ENCODE measurements at regions not wholly inside any gene's neighbourhood (a gene's known extent, or its start where the extent isn't known, plus 50 kb on each side); places are given as distances from the start of the nearest gene placed in this dataset.

DNA sequence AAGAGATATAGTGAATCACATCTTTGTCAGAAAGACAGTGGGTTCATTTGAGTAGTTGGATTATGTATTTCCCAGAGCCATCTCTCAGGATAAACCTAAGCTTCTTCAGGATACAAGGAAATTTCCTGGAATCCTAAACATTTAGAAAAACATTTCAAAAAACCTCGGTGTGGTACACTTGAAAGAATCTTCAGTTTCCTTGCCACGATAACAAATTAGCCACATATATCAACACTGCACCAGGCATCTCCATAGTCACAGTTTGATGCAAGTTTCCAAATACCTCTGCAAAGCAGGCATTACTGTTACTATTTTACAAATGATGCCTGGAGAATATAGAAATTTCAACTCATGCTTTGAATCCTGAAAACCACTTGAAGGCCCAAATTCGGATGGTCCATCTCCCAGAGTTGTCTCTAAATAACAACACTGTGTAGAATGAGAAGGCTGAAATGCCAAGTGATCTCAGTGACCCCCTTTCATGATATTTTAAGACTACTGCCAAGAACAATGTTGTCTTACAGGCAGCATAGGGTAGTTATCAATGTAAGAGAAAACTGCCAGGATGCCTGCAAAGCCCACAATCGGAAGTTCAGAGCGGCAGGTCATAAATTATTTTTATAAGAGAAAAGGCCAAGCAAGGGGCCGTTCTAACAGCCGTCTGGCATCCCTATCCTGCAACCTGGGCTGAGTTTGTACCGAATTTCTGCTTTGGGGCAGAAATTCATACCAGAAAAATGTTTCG is 307.9 kb downstream of the TXNL1 start:
- H3K27me3 ChIP-seq (ENCODE audit: control insufficient read depth in 2 of 2, insufficient read depth in 2 of 2, low read length in 2 of 2): no peaks in the 10 kb centered on the region
- H3K4me1 Mint-ChIP-seq: no peaks in the 10 kb centered on the region
- H3K36me3 ChIP-seq (replicated peaks in 1 of 2; ENCODE audit: control insufficient read depth in 1 of 2, insufficient read depth in 2 of 2, low read length in 2 of 2): no peaks in the 10 kb centered on the region
- H3K27ac ChIP-seq (ENCODE audit: low read depth in 1 of 2, low read length in 2 of 2): no peak overlapping the region
- no peak overlapping the region for H3K9ac ChIP-seq (ENCODE audit: insufficient read depth, low read length, poor library complexity, severe bottlenecking)
- H3K4me3 ChIP-seq (replicated peaks in 1 of 3; ENCODE audit: low read depth in 2 of 3, low read length in 3 of 3): no peak overlapping the region
- no peak overlapping the region for H3K27ac Mint-ChIP-seq
- TF ChIP-seq, protein P1, sequence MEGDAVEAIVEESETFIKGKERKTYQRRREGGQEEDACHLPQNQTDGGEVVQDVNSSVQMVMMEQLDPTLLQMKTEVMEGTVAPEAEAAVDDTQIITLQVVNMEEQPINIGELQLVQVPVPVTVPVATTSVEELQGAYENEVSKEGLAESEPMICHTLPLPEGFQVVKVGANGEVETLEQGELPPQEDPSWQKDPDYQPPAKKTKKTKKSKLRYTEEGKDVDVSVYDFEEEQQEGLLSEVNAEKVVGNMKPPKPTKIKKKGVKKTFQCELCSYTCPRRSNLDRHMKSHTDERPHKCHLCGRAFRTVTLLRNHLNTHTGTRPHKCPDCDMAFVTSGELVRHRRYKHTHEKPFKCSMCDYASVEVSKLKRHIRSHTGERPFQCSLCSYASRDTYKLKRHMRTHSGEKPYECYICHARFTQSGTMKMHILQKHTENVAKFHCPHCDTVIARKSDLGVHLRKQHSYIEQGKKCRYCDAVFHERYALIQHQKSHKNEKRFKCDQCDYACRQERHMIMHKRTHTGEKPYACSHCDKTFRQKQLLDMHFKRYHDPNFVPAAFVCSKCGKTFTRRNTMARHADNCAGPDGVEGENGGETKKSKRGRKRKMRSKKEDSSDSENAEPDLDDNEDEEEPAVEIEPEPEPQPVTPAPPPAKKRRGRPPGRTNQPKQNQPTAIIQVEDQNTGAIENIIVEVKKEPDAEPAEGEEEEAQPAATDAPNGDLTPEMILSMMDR (IDR thresholded peaks at IDR 0.05): no peak
- H3K79me2 ChIP-seq (ENCODE audit: insufficient read depth, low read length): no peaks in the 10 kb centered on the region
- peaks cover 0 to 5% (median 0%) of the 10 kb centered on the region in 3 donors for H3K27me3 Mint-ChIP-seq (ENCODE audit: low read depth in 3 of 3)
- H2AFZ ChIP-seq (ENCODE audit: insufficient read depth, low read depth, low read length, poor library complexity, severe bottlenecking): peak overlapping the region; percentile 8
- no peaks in the 10 kb centered on the region for H3K4me1 ChIP-seq (ENCODE audit: control insufficient read depth in 1 of 2, insufficient read depth in 2 of 2, low read length in 2 of 2)
- no peaks in the 10 kb centered on the region for H3K9me3 ChIP-seq (replicated peaks in 1 of 2; ENCODE audit: control insufficient read depth in 1 of 2, insufficient read depth in 1 of 2, low read length in 2 of 2)
- intact Hi-C loops (cut with micrococcal nuclease): no loop called here
- peaks cover 0 to 7% (median 0%) of the 10 kb centered on the region in 7 donors for H3K9me3 Mint-ChIP-seq
- DNase-seq: no peak
- no peaks in the 10 kb centered on the region for H3K36me3 Mint-ChIP-seq
- H3K4me3 Mint-ChIP-seq: no peak overlapping the region
- no peaks in the 10 kb centered on the region for H4K20me1 ChIP-seq (ENCODE audit: insufficient read depth, low read length)
- no peak overlapping the region for H3K4me2 ChIP-seq (replicated peaks; ENCODE audit: extremely low read depth, low read length, poor library complexity, severe bottlenecking)
- 19% methylated on average over 4 of the region's 9 CpGs for WGBS (ENCODE audit: insufficient coverage)

DNA sequence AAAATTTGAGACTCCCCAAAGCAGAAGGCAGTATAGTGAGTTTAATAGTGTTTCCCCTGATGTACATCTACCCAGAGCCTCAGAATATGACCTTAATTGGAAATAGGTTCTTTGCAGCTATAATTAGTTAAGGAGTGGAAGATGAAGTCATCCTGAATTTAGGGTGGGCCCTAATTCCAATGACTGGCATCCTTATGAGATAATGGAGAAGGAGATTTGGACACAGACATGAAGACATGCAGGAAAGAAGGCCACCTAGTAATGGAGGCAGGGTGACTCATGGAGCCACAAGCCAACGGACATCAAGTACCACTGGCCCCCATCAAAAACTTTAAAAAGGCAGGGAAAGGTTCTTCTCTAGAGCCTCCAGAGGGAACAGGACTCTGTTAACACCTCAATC is 308.9 kb downstream of the TXNL1 start:
- peaks cover 0 to 7% (median 0%) of the 10 kb centered on the region in 7 donors for H3K9me3 Mint-ChIP-seq
- Histone ChIP-seq H3K36me3 (replicated peaks in 1 of 2; ENCODE audit: control insufficient read depth in 1 of 2, insufficient read depth in 2 of 2, low read length in 2 of 2) (no peaks in the 10 kb centered on the region), H3K9ac (ENCODE audit: insufficient read depth, low read length, poor library complexity, severe bottlenecking) (no peak overlapping the region), H3K4me3 (replicated peaks in 1 of 3; ENCODE audit: low read depth in 2 of 3, low read length in 3 of 3) (no peak overlapping the region), H3K4me1 (ENCODE audit: control insufficient read depth in 1 of 2, insufficient read depth in 2 of 2, low read length in 2 of 2) (no peaks in the 10 kb centered on the region), H3K79me2 (ENCODE audit: insufficient read depth, low read length) (no peaks in the 10 kb centered on the region), H2AFZ (ENCODE audit: insufficient read depth, low read depth, low read length, poor library complexity, severe bottlenecking) (no peak overlapping the region), H3K9me3 (replicated peaks in 1 of 2; ENCODE audit: control insufficient read depth in 1 of 2, insufficient read depth in 1 of 2, low read length in 2 of 2) (no peaks in the 10 kb centered on the region), H3K27me3 (ENCODE audit: control insufficient read depth in 2 of 2, insufficient read depth in 2 of 2, low read length in 2 of 2) (no peaks in the 10 kb centered on the region), H3K4me2 (replicated peaks; ENCODE audit: extremely low read depth, low read length, poor library complexity, severe bottlenecking) (no peak overlapping the region), H3K27ac (ENCODE audit: low read depth in 1 of 2, low read length in 2 of 2) (no peak overlapping the region), H4K20me1 (ENCODE audit: insufficient read depth, low read length) (no peaks in the 10 kb centered on the region)
- H3K27me3 Mint-ChIP-seq (ENCODE audit: low read depth in 3 of 3): peaks cover 0 to 7% (median 0%) of the 10 kb centered on the region in 3 donors
- H3K36me3 Mint-ChIP-seq: no peaks in the 10 kb centered on the region
- TF ChIP-seq, protein P1 (IDR thresholded peaks at IDR 0.05): no peak
- H3K4me1 Mint-ChIP-seq: no peaks in the 10 kb centered on the region
- WGBS (ENCODE audit: insufficient coverage): no CpG with 5 or more reads among the region's 1 CpG
- no peak for DNase-seq
- H3K4me3 Mint-ChIP-seq: no peak overlapping the region
- H3K27ac Mint-ChIP-seq: no peak overlapping the region
- intact Hi-C loops (cut with micrococcal nuclease): no loop called here
